DND-41 (cell line): ENCODE measurements at regions not wholly inside any gene's neighbourhood (a gene's known extent, or its start where the extent isn't known, plus 50 kb on each side); places are given as distances from the start of the nearest gene placed in this dataset.

Experiments
- ATAC-seq: fragments of 200-7000 bp; cut with Tn5 transposase; 3 replicates; pipeline ENCODE4 v1.9.1; 2021; ENCODE audit warnings: low read depth; ENCODE audit not compliant: insufficient read depth
- DNase-seq: peaks from one replicate; pipeline ENCODE4 v3.0.0-alpha.2; 2020
- H2AFZ ChIP-seq: 2 replicates; pipeline ENCODE4 v1.6.0; 2012; ENCODE audit warnings: low read depth, low read length
- H3K27ac ChIP-seq: 2 replicates; pipeline ENCODE4 v1.5.1; 2012; ENCODE audit warnings: low read length, inconsistent platforms
- H3K27me3 ChIP-seq: fragments of 200-600 bp; sonication (generic); 2 replicates; pipeline ENCODE4 v1.6.0; 2012; ENCODE audit warnings: low read length, mild to moderate bottlenecking, inconsistent platforms; ENCODE audit not compliant: insufficient read depth, poor library complexity
- H3K36me3 ChIP-seq: 2 replicates; pipeline ENCODE4 v1.5.1; 2012; ENCODE audit warnings: low read length, inconsistent platforms; ENCODE audit not compliant: insufficient read depth
- H3K4me1 ChIP-seq: 2 replicates; pipeline ENCODE4 v1.5.1; 2012; ENCODE audit warnings: mild to moderate bottlenecking, low read length; ENCODE audit not compliant: insufficient read depth
- H3K4me2 ChIP-seq: 2 replicates; pipeline ENCODE4 v1.6.0; 2012; ENCODE audit warnings: mild to moderate bottlenecking, moderate library complexity, low read length, inconsistent platforms; ENCODE audit not compliant: insufficient read depth
- H3K4me3 ChIP-seq, 2 experiments: fragments of 200-600 bp in 1 of 2; shearing (Covaris generic) in 1 of 2; 2 replicates each; pipeline ENCODE4 v1.5.1; 2012 to 2016; ENCODE audit warnings: inconsistent platforms in 2 of 2, low read length in 2 of 2, mild to moderate bottlenecking in 2 of 2, low read depth in 1 of 2, moderate library complexity in 1 of 2
- H3K79me2 ChIP-seq: 2 replicates; pipeline ENCODE4 v1.6.0; 2012; ENCODE audit warnings: low read length, inconsistent platforms; ENCODE audit not compliant: insufficient read depth
- H3K9ac ChIP-seq: 2 replicates; pipeline ENCODE4 v1.6.0; 2012; ENCODE audit warnings: low read depth, mild to moderate bottlenecking, inconsistent platforms, low read length, moderate library complexity
- H3K9me3 ChIP-seq: 2 replicates; pipeline ENCODE4 v1.5.1; 2012; ENCODE audit warnings: low read length, moderate library complexity, mild to moderate bottlenecking, inconsistent platforms; ENCODE audit not compliant: insufficient read depth, severe bottlenecking
- H4K20me1 ChIP-seq: 2 replicates; pipeline ENCODE4 v1.6.0; 2012; ENCODE audit warnings: low read length; ENCODE audit not compliant: insufficient read depth
- CTCF ChIP-seq: IDR thresholded peaks from 2 replicates; pipeline ENCODE4 v1.5.1; 2012; ENCODE audit warnings: borderline replicate concordance, low read length, moderate library complexity, mild to moderate bottlenecking; ENCODE audit not compliant: poor library complexity, severe bottlenecking; ENCODE audit errors: extremely low read depth
- EZH2 ChIP-seq: IDR thresholded peaks from 3 replicates; pipeline ENCODE4 v1.6.1; 2012; ENCODE audit warnings: borderline replicate concordance, low read depth, mild to moderate bottlenecking, moderate library complexity, low read length, inconsistent platforms; ENCODE audit not compliant: severe bottlenecking

- Histone ChIP-seq H3K27ac (no peak overlapping the region), H3K9ac (no peak overlapping the region), H3K79me2 (no peaks in the 10 kb centered on the region), H3K9me3 (peaks cover 4% of the 10 kb centered on the region), H2AFZ (no peak overlapping the region), H3K4me1 (no peaks in the 10 kb centered on the region), H3K27me3 (no peaks in the 10 kb centered on the region), H3K4me2 (no peak overlapping the region), H4K20me1 (no peaks in the 10 kb centered on the region), H3K36me3 (no peaks in the 10 kb centered on the region), H3K4me3 (no peak overlapping the region)
- no peak for TF ChIP-seq CTCF
- TF ChIP-seq EZH2 = no peak
- ATAC-seq (no peak), DNase-seq (no peak)
These were observed 152.8 kb downstream of the B3GNT2 start for GRCh38 chr2:62348700-62349099.

DNA sequence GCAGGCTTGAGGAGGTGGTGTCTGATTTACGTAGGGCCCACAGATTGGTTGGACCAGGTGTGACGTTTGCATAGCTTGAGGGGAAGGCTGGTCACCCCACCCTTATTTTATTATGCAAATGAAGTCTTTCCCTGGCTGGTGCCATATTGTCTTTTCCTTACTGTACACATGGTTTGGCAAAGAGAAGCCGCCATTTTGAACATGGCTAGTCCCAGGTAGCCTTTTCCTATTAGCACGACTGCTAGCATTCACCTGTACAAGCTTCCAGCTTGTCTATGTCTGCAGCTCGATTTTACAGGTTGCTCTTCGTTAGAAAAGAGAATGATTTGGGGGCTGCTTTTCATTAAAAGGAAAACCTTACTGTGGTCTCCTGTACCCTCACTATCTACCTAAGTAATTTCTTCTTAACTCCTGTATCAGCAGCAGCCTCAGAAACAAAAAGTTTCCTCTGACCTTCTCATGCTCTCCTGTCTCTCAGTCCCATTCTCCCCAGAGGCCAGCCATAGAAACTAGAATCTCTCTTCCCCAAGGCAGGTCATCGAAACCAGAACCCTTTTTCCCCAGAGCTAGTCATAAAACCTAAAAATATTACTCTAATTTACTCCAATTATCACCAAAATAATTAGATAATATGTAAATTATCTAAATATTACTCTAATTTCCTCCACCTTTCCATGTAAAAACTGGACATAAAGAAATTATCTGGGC lies 151.8 kb downstream of the B3GNT2 start:
- no peaks in the 10 kb centered on the region for H4K20me1 ChIP-seq
- DNase-seq (no peak), ATAC-seq (no peak)
- H3K27ac ChIP-seq = no peak overlapping the region
- no peak for TF ChIP-seq EZH2
- no peak for TF ChIP-seq CTCF
- H3K4me3 ChIP-seq = no peak overlapping the region
- H3K4me1 ChIP-seq = no peaks in the 10 kb centered on the region
- no peaks in the 10 kb centered on the region for H3K79me2 ChIP-seq
- H3K9ac ChIP-seq = no peak overlapping the region
- H3K9me3 ChIP-seq = peaks cover 4% of the 10 kb centered on the region
- no peak overlapping the region for H2AFZ ChIP-seq
- H3K27me3 ChIP-seq = no peaks in the 10 kb centered on the region
- H3K4me2 ChIP-seq = no peak overlapping the region
- no peaks in the 10 kb centered on the region for H3K36me3 ChIP-seq

GRCh38 chr2:62344472-62344871 lies 148.6 kb downstream of the B3GNT2 start:
- no peaks in the 10 kb centered on the region for H3K27me3 ChIP-seq
- H3K9me3 ChIP-seq = no peaks in the 10 kb centered on the region
- TF ChIP-seq CTCF (no peak), EZH2 (no peak)
- no peaks in the 10 kb centered on the region for H3K4me1 ChIP-seq
- H2AFZ ChIP-seq = no peak overlapping the region
- no peak for DNase-seq
- no peaks in the 10 kb centered on the region for H3K36me3 ChIP-seq
- no peaks in the 10 kb centered on the region for H3K79me2 ChIP-seq
- no peak for ATAC-seq
- H3K27ac ChIP-seq = no peak overlapping the region
- H4K20me1 ChIP-seq = no peaks in the 10 kb centered on the region
- no peak overlapping the region for H3K4me2 ChIP-seq
- no peak overlapping the region for H3K4me3 ChIP-seq
- H3K9ac ChIP-seq = no peak overlapping the region
